HG03066 (cell line): ENCODE measurements at regions not wholly inside any gene's neighbourhood (a gene's known extent, or its start where the extent isn't known, plus 50 kb on each side); places are given as distances from the start of the nearest gene placed in this dataset.

Source experiments
- ATAC-seq: cut with Tn5 transposase; IDR thresholded peaks from one replicate; pipeline ENCODE4 v1.9.1; 2021; ENCODE audit warnings: low read depth; ENCODE audit not compliant: unreplicated experiment

GRCh38 chr5:96340357-96340756 is 92.7 kb downstream of the PCSK1 start:
- ATAC-seq = no peak

- ATAC-seq = no peak
These were observed 93.2 kb downstream of the PCSK1 start for GRCh38 chr5:96339862-96340261.

GRCh38 chr5:96338624-96339415 is 94.2 kb downstream of the PCSK1 start:
- no peak for ATAC-seq

- no peak for ATAC-seq
These were observed 95.0 kb downstream of the PCSK1 start for GRCh38 chr5:96338091-96338490.

GRCh38 chr5:96337048-96337781 is 95.8 kb downstream of the PCSK1 start:
- ATAC-seq = no peak

GRCh38 chr5:96336351-96336985 is 96.6 kb downstream of the PCSK1 start:
- ATAC-seq = peak; percentile 54

GRCh38 chr5:96335873-96336272 is 97.2 kb downstream of the PCSK1 start:
- no peak for ATAC-seq

GRCh38 chr5:96333391-96333790 is 99.7 kb downstream of the PCSK1 start:
- ATAC-seq = no peak

- no peak for ATAC-seq
These were observed 100.3 kb downstream of the PCSK1 start for GRCh38 chr5:96332535-96333366.

- ATAC-seq = no peak
These were observed 101.2 kb downstream of the PCSK1 start for GRCh38 chr5:96331681-96332361.

- no peak for ATAC-seq
These were observed 101.8 kb downstream of the PCSK1 start for GRCh38 chr5:96331210-96331609.

- no peak for ATAC-seq
These were observed 102.4 kb downstream of the PCSK1 start for GRCh38 chr5:96330530-96331140.

GRCh38 chr5:96329886-96330529 is 103.0 kb downstream of the PCSK1 start:
- ATAC-seq = no peak

GRCh38 chr5:96329289-96329688 is 103.8 kb downstream of the PCSK1 start:
- ATAC-seq = no peak

GRCh38 chr5:96327722-96328121 is 105.3 kb downstream of the PCSK1 start:
- no peak for ATAC-seq

- ATAC-seq = peak; percentile 78
These were observed 106.1 kb downstream of the PCSK1 start for GRCh38 chr5:96326902-96327301.

- ATAC-seq = no peak
These were observed 108.3 kb downstream of the PCSK1 start for GRCh38 chr5:96324708-96325107.

GRCh38 chr5:96322865-96323264 is 110.2 kb downstream of the PCSK1 start:
- ATAC-seq = no peak

GRCh38 chr5:96322217-96322616 is 110.8 kb downstream of the PCSK1 start:
- ATAC-seq = no peak
